Sigmoid colon (tissue), 6 donors: ENCODE measurements at regions not wholly inside any gene's neighbourhood (a gene's known extent, or its start where the extent isn't known, plus 50 kb on each side); places are given as distances from the start of the nearest gene placed in this dataset.

ENCODE experiments used
- DNase-seq: peaks from one replicate; pipeline ENCODE4 v3.0.0-alpha.2; 2019
- H3K27ac ChIP-seq, 4 donors: fragments of 200-600 bp; sonication (generic); one replicate each; pipeline ENCODE4 v1.5.1; 2016 to 2019; ENCODE audit warnings: mild to moderate bottlenecking in 1 of 4
- H3K27me3 ChIP-seq, 3 donors: fragments of 200-600 bp; sonication (generic); one replicate each; pipeline ENCODE4 v1.5.1; 2019; ENCODE audit warnings: mild to moderate bottlenecking in 1 of 3
- H3K36me3 ChIP-seq, 4 donors: fragments of 200-600 bp; sonication (generic); one replicate each; pipeline ENCODE4 v1.5.1; 2016 to 2019
- H3K4me1 ChIP-seq, 4 donors: fragments of 200-600 bp; sonication (generic); one replicate each; pipeline ENCODE4 v1.5.1; 2017 to 2019
- H3K4me3 ChIP-seq, 4 donors: fragments of 200-600 bp; sonication (generic); one replicate each; pipeline ENCODE4 v1.5.1; 2017 to 2019; ENCODE audit warnings: mild to moderate bottlenecking in 2 of 4, moderate library complexity in 1 of 4
- H3K9me3 ChIP-seq, 4 donors: fragments of 200-600 bp in 3 of 4; sonication (generic) in 3 of 4; one replicate each; pipeline versions ENCODE4 v1.5.1 to v1.6.1; 2013 to 2019
- EP300 ChIP-seq, 4 donors: sonication (generic); formaldehyde crosslinking; IDR thresholded peaks; one replicate each; pipeline ENCODE4 v1.6.1; 2017; ENCODE audit warnings: antibody characterized with exemption in 4 of 4
- POLR2A ChIP-seq, 2 donors: fragments of 450-650 bp; IDR thresholded peaks; one replicate each; pipeline ENCODE4 v1.6.1; 2016; ENCODE audit warnings: antibody characterized with exemption in 2 of 2, mild to moderate bottlenecking in 2 of 2, moderate library complexity in 2 of 2
- POLR2AphosphoS5 ChIP-seq, 4 donors: sonication (generic); formaldehyde crosslinking; IDR thresholded peaks; one replicate each; pipeline ENCODE4 v1.6.1; 2017; ENCODE audit warnings: antibody characterized with exemption in 4 of 4
- WGBS, 2 donors: extraction: QIAGEN DNeasy Blood & Tissue Kit; methylation state at CpG; one replicate each; pipeline ENCODE4 v1.1.7; 2013; 5-methylcytosine and 5-hydroxymethylcytosine counted together
- intact Hi-C: fragments of 100-400 bp; cut with DNase I; formaldehyde crosslinking; loops from one replicate; pipeline ENCODE4 v1.15.1; 2023
- TF ChIP-seq, protein P1 (sequence below), 4 experiments: fragments of 450-650 bp in 3 of 4; fragments of 200-600 bp in 1 of 4; IDR thresholded peaks; one replicate each; pipeline ENCODE4 v1.5.1; 2016 to 2019; ENCODE audit warnings: antibody characterized with exemption in 4 of 4, mild to moderate bottlenecking in 3 of 4, moderate library complexity in 2 of 4
- donor health status: healthy with polysubstance abuse.
- donor health status: healthy.

DNA sequence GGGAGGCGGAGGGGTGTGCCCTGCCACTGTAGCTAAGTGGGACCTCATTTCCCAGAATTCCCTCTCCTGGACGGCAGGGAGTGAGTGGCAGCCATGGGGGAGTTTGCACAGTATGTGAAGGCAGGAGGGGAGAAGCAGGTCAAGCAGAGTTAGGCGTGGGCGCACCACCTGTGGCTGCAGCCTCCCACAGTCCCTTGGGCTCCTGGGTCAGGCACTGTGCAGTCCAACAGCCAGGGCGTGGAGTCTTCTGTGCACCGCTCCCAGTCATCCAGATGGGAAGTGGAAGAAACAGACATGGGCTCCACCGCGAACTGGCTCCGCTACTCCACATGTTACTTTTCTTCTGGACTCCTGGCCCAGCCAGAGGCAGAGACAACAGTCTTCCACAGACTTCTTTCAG, 85.4 kb upstream of the TIAM1 start:
- H3K36me3 ChIP-seq, result no peaks in the 10 kb centered on the region
- H3K27me3 ChIP-seq, result no peaks in the 10 kb centered on the region
- 94 to 95% methylated on average over 9 of the region's 9 CpGs for WGBS, 2 donors
- TF ChIP-seq POLR2A (IDR thresholded peaks at IDR 0.05) (no peak), EP300 (IDR thresholded peaks at IDR 0.05) (no peak), POLR2AphosphoS5 (IDR thresholded peaks at IDR 0.05) (no peak)
- TF ChIP-seq, protein P1, sequence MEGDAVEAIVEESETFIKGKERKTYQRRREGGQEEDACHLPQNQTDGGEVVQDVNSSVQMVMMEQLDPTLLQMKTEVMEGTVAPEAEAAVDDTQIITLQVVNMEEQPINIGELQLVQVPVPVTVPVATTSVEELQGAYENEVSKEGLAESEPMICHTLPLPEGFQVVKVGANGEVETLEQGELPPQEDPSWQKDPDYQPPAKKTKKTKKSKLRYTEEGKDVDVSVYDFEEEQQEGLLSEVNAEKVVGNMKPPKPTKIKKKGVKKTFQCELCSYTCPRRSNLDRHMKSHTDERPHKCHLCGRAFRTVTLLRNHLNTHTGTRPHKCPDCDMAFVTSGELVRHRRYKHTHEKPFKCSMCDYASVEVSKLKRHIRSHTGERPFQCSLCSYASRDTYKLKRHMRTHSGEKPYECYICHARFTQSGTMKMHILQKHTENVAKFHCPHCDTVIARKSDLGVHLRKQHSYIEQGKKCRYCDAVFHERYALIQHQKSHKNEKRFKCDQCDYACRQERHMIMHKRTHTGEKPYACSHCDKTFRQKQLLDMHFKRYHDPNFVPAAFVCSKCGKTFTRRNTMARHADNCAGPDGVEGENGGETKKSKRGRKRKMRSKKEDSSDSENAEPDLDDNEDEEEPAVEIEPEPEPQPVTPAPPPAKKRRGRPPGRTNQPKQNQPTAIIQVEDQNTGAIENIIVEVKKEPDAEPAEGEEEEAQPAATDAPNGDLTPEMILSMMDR (IDR thresholded peaks at IDR 0.05), result no peak
- H3K27ac ChIP-seq, result no peak overlapping the region
- H3K4me3 ChIP-seq, result no peak overlapping the region
- no peaks in the 10 kb centered on the region for H3K9me3 ChIP-seq
- H3K4me1 ChIP-seq, result no peaks in the 10 kb centered on the region
- DNase-seq, result peak; percentile 69
- intact Hi-C loops, result no loop called here

DNA sequence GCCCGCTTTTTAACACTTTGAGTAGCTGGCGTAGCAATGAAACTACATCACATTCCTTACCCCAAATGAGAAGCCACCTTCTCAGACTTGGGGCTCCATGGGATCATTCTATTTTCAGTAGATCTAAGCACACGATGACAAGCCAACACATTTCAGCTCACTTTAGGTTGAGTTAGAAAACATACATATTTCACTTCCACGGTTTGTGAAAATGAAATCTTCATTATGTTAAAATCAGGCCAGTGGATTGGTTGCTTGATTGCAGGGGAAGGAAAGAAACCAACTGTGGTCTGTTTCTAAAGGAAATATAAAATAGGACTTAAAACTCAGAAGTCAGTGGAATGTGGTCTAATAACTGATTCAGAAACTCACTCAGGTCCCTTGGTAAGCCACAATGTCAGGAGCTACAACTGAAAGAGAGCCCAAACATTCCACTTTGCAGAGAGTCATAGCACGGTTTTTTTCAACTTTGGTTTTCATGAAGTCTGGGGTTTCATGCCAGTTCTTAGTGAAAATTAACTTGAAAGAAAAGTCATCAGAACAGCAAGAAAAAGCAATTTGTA, 82.3 kb upstream of the TIAM1 start:
- Histone ChIP-seq H3K4me1 (no peaks in the 10 kb centered on the region), H3K27me3 (no peaks in the 10 kb centered on the region), H3K9me3 (no peaks in the 10 kb centered on the region), H3K4me3 (no peak overlapping the region), H3K27ac (no peak overlapping the region), H3K36me3 (no peaks in the 10 kb centered on the region)
- no peak for DNase-seq
- 67 to 89% methylated on average over 5 of the region's 5 CpGs for WGBS, 2 donors
- TF ChIP-seq, protein P1 (IDR thresholded peaks at IDR 0.05), result no peak
- TF ChIP-seq POLR2A (IDR thresholded peaks at IDR 0.05), result no peak
- TF ChIP-seq EP300 (IDR thresholded peaks at IDR 0.05), result no peak
- no peak for TF ChIP-seq POLR2AphosphoS5 (IDR thresholded peaks at IDR 0.05)
- intact Hi-C loops, result no loop called here

DNA sequence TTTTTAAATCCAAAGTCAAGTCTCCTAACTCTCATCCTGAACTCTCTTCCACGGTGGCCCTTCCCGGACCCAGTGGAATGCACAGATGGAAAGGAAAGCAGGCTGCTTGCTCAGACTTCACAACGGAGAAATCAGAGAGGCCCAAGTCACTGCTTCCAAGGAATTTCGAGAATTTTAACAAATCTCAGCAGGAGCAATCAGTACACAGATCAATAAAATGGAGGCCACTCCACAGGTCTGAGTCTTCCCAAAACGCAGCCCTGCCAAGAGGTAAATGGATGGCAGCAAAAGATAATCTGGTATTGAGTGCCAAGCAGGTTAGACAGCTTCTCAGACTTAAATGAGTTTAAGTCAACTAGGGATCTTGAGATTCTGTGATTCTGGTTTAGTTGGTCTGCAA, 81.1 kb upstream of the TIAM1 start:
- TF ChIP-seq EP300 (IDR thresholded peaks at IDR 0.05) (no peak), POLR2AphosphoS5 (IDR thresholded peaks at IDR 0.05) (no peak), POLR2A (IDR thresholded peaks at IDR 0.05) (no peak)
- TF ChIP-seq, protein P1 (IDR thresholded peaks at IDR 0.05), result no peak
- no peaks in the 10 kb centered on the region for H3K36me3 ChIP-seq
- H3K27ac ChIP-seq, result no peak overlapping the region
- intact Hi-C loops, result no loop called here
- no peak overlapping the region for H3K4me3 ChIP-seq
- 63% methylated on average over 5 of the region's 5 CpGs for WGBS, 2 donors
- H3K27me3 ChIP-seq, result no peaks in the 10 kb centered on the region
- no peak for DNase-seq
- no peaks in the 10 kb centered on the region for H3K4me1 ChIP-seq
- H3K9me3 ChIP-seq, result no peaks in the 10 kb centered on the region

DNA sequence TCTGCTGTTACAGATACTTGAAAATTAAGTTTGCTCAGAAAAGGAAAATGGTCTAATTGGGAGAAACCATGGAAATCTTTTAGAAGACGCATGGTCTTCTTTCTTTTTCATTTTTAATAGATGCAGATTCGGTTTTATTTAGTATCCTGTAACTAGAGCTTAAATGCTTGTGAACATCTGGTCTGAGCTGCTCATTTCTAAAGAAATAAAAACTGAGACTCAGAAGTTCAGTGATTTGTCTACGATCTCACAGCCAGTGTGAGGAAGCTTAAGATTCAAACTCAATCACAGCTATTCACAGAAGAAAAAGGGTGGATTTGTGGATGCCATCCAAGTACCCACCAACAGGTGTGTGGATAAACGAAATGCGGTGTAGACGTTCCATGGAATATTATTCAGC, 80.0 kb upstream of the TIAM1 start:
- WGBS, 2 donors, result 80 to 84% methylated on average over 6 of the region's 6 CpGs
- no peak for TF ChIP-seq POLR2A (IDR thresholded peaks at IDR 0.05)
- TF ChIP-seq POLR2AphosphoS5 (IDR thresholded peaks at IDR 0.05), result no peak
- no peak for TF ChIP-seq EP300 (IDR thresholded peaks at IDR 0.05)
- TF ChIP-seq, protein P1 (IDR thresholded peaks at IDR 0.05), result no peak

DNA sequence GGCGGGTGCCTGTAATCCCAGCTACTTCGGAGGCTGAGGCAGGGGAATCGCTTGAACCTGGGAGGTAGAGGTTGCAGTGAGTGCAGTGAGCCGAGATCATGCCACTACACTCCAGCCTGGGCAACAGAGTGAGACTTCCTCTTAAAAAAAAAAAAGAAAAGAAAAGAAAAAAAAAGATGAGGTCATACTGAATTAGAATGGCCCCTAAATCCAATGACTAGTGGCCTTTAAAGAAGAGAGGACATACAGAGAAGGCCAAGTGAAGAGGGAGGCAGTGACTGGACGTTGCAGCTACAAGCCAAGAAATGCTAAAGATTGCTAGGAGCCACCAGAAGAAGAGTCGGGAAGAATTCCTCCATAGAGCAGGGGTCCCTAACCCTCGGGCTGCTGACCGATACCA, 76.9 kb upstream of the TIAM1 start:
- Histone ChIP-seq H3K4me3 (no peak overlapping the region), H3K27ac (no peak overlapping the region), H3K27me3 (no peaks in the 10 kb centered on the region), H3K9me3 (no peaks in the 10 kb centered on the region), H3K36me3 (no peaks in the 10 kb centered on the region), H3K4me1 (no peaks in the 10 kb centered on the region)
- intact Hi-C loops, result no loop called here
- WGBS, 2 donors, result 89 to 93% methylated on average over 8 of the region's 8 CpGs
- no peak for DNase-seq
- no peak for TF ChIP-seq POLR2AphosphoS5 (IDR thresholded peaks at IDR 0.05)
- TF ChIP-seq, protein P1 (IDR thresholded peaks at IDR 0.05), result no peak
- TF ChIP-seq EP300 (IDR thresholded peaks at IDR 0.05), result no peak

More for the DNA sequence above, 80.0 kb upstream of the TIAM1 start:
- Histone ChIP-seq H3K27ac (no peak overlapping the region), H3K4me1 (no peaks in the 10 kb centered on the region), H3K9me3 (no peaks in the 10 kb centered on the region), H3K4me3 (no peak overlapping the region), H3K27me3 (no peaks in the 10 kb centered on the region), H3K36me3 (no peaks in the 10 kb centered on the region)
- no peak for DNase-seq
- intact Hi-C loops, result no loop called here
